GM18861 (cell line): ENCODE measurements at regions not wholly inside any gene's neighbourhood (a gene's known extent, or its start where the extent isn't known, plus 50 kb on each side); places are given as distances from the start of the nearest gene placed in this dataset.

Experiments
- ATAC-seq: cut with Tn5 transposase; IDR thresholded peaks from one replicate; pipeline ENCODE4 v1.9.1; 2021; ENCODE audit not compliant: unreplicated experiment

- no peak for ATAC-seq
Measured at GRCh38 chr2:129904532-129905446, 74.7 kb upstream of the RAB6C start.

GRCh38 chr2:129905664-129906081, 73.8 kb upstream of the RAB6C start:
- no peak for ATAC-seq

GRCh38 chr2:129906139-129906860, 73.2 kb upstream of the RAB6C start:
- no peak for ATAC-seq

GRCh38 chr2:129906861-129907235, 72.6 kb upstream of the RAB6C start:
- ATAC-seq: no peak

GRCh38 chr2:129907256-129907998, 72.0 kb upstream of the RAB6C start:
- ATAC-seq: no peak

GRCh38 chr2:129908721-129909373, 70.6 kb upstream of the RAB6C start:
- ATAC-seq: no peak

- ATAC-seq: no peak
Measured at GRCh38 chr2:129909651-129910418, 69.6 kb upstream of the RAB6C start.

- ATAC-seq: no peak
Measured at GRCh38 chr2:129910446-129911362, 68.8 kb upstream of the RAB6C start.

GRCh38 chr2:129911363-129912065, 68.0 kb upstream of the RAB6C start:
- ATAC-seq: no peak

- no peak for ATAC-seq
Measured at GRCh38 chr2:129912066-129912820, 67.2 kb upstream of the RAB6C start.

GRCh38 chr2:129912871-129913694, 66.4 kb upstream of the RAB6C start:
- no peak for ATAC-seq

GRCh38 chr2:129913695-129914495, 65.6 kb upstream of the RAB6C start:
- no peak for ATAC-seq

GRCh38 chr2:129914538-129915302, 64.7 kb upstream of the RAB6C start:
- ATAC-seq: no peak

GRCh38 chr2:129915303-129915840, 64.1 kb upstream of the RAB6C start:
- ATAC-seq: no peak

GRCh38 chr2:129918604-129919003, 60.9 kb upstream of the RAB6C start:
- ATAC-seq: no peak
